ENCODE measurements at regions not wholly inside any gene's neighbourhood (a gene's known extent, or its start where the extent isn't known, plus 50 kb on each side); places are given as distances from the start of the nearest gene placed in this dataset.

DNA sequence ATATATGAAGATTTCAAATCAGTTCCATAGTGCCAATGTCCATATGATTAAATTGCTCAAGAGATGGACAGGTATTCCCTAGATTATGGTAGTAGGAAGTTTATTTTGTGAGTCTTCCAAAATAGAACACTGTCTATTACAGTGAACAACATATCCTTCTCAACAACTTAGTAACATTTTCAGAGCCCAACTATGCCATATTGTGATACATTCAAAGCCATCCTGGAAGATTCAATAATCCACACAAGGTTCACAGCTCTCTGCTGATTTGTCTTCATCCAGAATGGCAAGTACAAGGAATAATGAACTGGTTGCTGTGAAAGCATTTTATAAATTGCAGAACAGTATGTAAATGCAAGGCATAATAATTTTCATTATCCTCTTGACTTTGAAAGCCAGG, 213.9 kb downstream of the CHRM2 start:
- H3K9me3 ChIP-seq: no peaks in the 10 kb centered on the region
- no peak overlapping the region for H3K4me3 ChIP-seq
- no peak for TF ChIP-seq POLR2AphosphoS5 (IDR thresholded peaks at IDR 0.05)
- no peak for TF ChIP-seq EP300 (IDR thresholded peaks at IDR 0.05)
- TF ChIP-seq POLR2A (IDR thresholded peaks at IDR 0.05): no peak
- no peak for TF ChIP-seq CTCF (IDR thresholded peaks at IDR 0.05)
- peaks cover 10 to 34% (median 15%) of the 10 kb centered on the region in 3 donors for H3K4me1 ChIP-seq
- no peak for ATAC-seq
- no peaks in the 10 kb centered on the region for H3K27me3 ChIP-seq
- H3K27ac ChIP-seq: no peak overlapping the region
- H3K36me3 ChIP-seq: no peaks in the 10 kb centered on the region

GRCh38 chr7:137081321-137082093, 213.1 kb downstream of the CHRM2 start:
- no peaks in the 10 kb centered on the region for H3K9me3 ChIP-seq
- H3K4me1 ChIP-seq: peaks cover 10 to 34% (median 15%) of the 10 kb centered on the region in 3 donors
- H3K27ac ChIP-seq: no peak overlapping the region
- TF ChIP-seq POLR2AphosphoS5 (IDR thresholded peaks at IDR 0.05) (peak; percentile 84), EP300 (IDR thresholded peaks at IDR 0.05) (no peak), POLR2A (IDR thresholded peaks at IDR 0.05) (no peak), CTCF (IDR thresholded peaks at IDR 0.05) (no peak)
- 14 to 45% methylated on average over 2 of the region's 2 CpGs for WGBS, 2 donors (ENCODE audit: low coverage in 1 of 2)
- no peaks in the 10 kb centered on the region for H3K36me3 ChIP-seq
- H3K4me3 ChIP-seq: no peak overlapping the region
- H3K27me3 ChIP-seq: no peaks in the 10 kb centered on the region
- peak; percentile 89 for ATAC-seq

- Histone ChIP-seq H3K4me1 (peaks cover 10 to 34% (median 15%) of the 10 kb centered on the region in 3 donors), H3K9me3 (no peaks in the 10 kb centered on the region), H3K27me3 (no peaks in the 10 kb centered on the region), H3K36me3 (no peaks in the 10 kb centered on the region), H3K4me3 (no peak overlapping the region), H3K27ac (no peak overlapping the region)
- TF ChIP-seq EP300 (IDR thresholded peaks at IDR 0.05) (no peak), CTCF (IDR thresholded peaks at IDR 0.05) (no peak), POLR2AphosphoS5 (IDR thresholded peaks at IDR 0.05) (no peak), POLR2A (IDR thresholded peaks at IDR 0.05) (no peak)
- ATAC-seq: peak; percentile 40
- WGBS, 2 donors (ENCODE audit: low coverage in 1 of 2): 56 to 65% methylated on average over 4 of the region's 5 CpGs
These were observed 212.2 kb downstream of the CHRM2 start for GRCh38 chr7:137080516-137081203.

GRCh38 chr7:137078781-137079180, 210.3 kb downstream of the CHRM2 start:
- 40 to 75% methylated on average over 1 to 2 of the region's 2 CpGs for WGBS, 2 donors (ENCODE audit: low coverage in 1 of 2)
- Histone ChIP-seq H3K27ac (no peak overlapping the region), H3K27me3 (no peaks in the 10 kb centered on the region), H3K9me3 (no peaks in the 10 kb centered on the region), H3K36me3 (no peaks in the 10 kb centered on the region), H3K4me3 (no peak overlapping the region), H3K4me1 (peaks cover 10 to 21% (median 11%) of the 10 kb centered on the region in 3 donors)
- TF ChIP-seq EP300 (IDR thresholded peaks at IDR 0.05) (no peak), CTCF (IDR thresholded peaks at IDR 0.05) (no peak), POLR2AphosphoS5 (IDR thresholded peaks at IDR 0.05) (no peak), POLR2A (IDR thresholded peaks at IDR 0.05) (no peak)
- ATAC-seq: no peak

Measured in gastroesophageal sphincter (tissue), 4 donors.